BE2C (cell line): ENCODE measurements at regions not wholly inside any gene's neighbourhood (a gene's known extent, or its start where the extent isn't known, plus 50 kb on each side); places are given as distances from the start of the nearest gene placed in this dataset.

Experiments used
- DNase-seq: peaks from one replicate; pipeline ENCODE4 v3.0.0-alpha.2; 2020
- H3K27me3 ChIP-seq: fragments of 250-450 bp; sonication (Bioruptor Pico); 2 replicates; pipeline ENCODE4 v1.5.1; 2020; ENCODE audit warnings: mild to moderate bottlenecking
- H3K36me3 ChIP-seq: fragments of 250-450 bp; sonication (Bioruptor Pico); 2 replicates; pipeline ENCODE4 v1.5.1; 2020; ENCODE audit warnings: mild to moderate bottlenecking
- H3K4me1 ChIP-seq: fragments of 250-450 bp; sonication (Bioruptor Pico); 2 replicates; pipeline ENCODE4 v1.5.1; 2020
- H3K4me3 ChIP-seq: 2 replicates; pipeline ENCODE4 v1.5.1; 2011; ENCODE audit warnings: low read depth, low read length
- H3K9me3 ChIP-seq: fragments of 250-450 bp; sonication (Bioruptor Pico); 2 replicates; pipeline ENCODE4 v1.5.1; 2020
- TF ChIP-seq, protein P1 (sequence below): IDR thresholded peaks from 2 replicates; pipeline ENCODE4 v1.5.1; 2012; ENCODE audit warnings: mild to moderate bottlenecking, low read depth, low read length

GRCh38 chr1:4561205-4561604 lies 93.2 kb upstream of the AJAP1 start:
- Histone ChIP-seq H3K4me1 (no peaks in the 10 kb centered on the region), H3K4me3 (no peak overlapping the region), H3K36me3 (no peaks in the 10 kb centered on the region), H3K27me3 (no peaks in the 10 kb centered on the region), H3K9me3 (no peaks in the 10 kb centered on the region)
- DNase-seq = no peak
- TF ChIP-seq, protein P1, sequence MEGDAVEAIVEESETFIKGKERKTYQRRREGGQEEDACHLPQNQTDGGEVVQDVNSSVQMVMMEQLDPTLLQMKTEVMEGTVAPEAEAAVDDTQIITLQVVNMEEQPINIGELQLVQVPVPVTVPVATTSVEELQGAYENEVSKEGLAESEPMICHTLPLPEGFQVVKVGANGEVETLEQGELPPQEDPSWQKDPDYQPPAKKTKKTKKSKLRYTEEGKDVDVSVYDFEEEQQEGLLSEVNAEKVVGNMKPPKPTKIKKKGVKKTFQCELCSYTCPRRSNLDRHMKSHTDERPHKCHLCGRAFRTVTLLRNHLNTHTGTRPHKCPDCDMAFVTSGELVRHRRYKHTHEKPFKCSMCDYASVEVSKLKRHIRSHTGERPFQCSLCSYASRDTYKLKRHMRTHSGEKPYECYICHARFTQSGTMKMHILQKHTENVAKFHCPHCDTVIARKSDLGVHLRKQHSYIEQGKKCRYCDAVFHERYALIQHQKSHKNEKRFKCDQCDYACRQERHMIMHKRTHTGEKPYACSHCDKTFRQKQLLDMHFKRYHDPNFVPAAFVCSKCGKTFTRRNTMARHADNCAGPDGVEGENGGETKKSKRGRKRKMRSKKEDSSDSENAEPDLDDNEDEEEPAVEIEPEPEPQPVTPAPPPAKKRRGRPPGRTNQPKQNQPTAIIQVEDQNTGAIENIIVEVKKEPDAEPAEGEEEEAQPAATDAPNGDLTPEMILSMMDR = no peak

- Histone ChIP-seq H3K4me1 (no peaks in the 10 kb centered on the region), H3K4me3 (no peak overlapping the region), H3K27me3 (no peaks in the 10 kb centered on the region), H3K9me3 (no peaks in the 10 kb centered on the region), H3K36me3 (no peaks in the 10 kb centered on the region)
- DNase-seq = no peak
- TF ChIP-seq, protein P1 = no peak
Measured at GRCh38 chr1:4562321-4562720, 92.1 kb upstream of the AJAP1 start.

DNA sequence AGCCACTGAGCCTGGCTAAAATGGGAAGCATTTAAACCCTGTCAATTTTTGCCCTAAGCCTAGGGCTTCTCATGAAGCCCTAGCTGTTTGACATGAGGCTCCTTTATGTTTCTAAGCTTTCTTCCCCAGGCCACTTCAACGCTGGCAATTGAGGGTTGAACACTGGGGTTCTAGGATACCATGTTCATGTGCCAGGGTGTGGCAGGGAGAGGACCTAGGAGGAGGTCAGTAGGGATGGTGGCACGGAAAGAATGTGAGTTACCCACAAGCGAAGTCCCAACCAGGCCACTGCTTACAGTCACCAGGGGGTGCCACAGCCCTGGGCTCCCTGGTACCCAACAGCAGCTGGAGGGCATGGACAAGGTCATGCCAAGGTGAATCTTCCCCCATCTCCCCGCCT lies 90.8 kb upstream of the AJAP1 start:
- Histone ChIP-seq H3K27me3 (no peaks in the 10 kb centered on the region), H3K36me3 (no peaks in the 10 kb centered on the region), H3K4me1 (no peaks in the 10 kb centered on the region), H3K4me3 (no peak overlapping the region), H3K9me3 (no peaks in the 10 kb centered on the region)
- DNase-seq = no peak
- TF ChIP-seq, protein P1 = no peak

GRCh38 chr1:4564051-4564450 lies 90.4 kb upstream of the AJAP1 start:
- Histone ChIP-seq H3K36me3 (no peaks in the 10 kb centered on the region), H3K4me3 (no peak overlapping the region), H3K9me3 (no peaks in the 10 kb centered on the region), H3K27me3 (no peaks in the 10 kb centered on the region), H3K4me1 (no peaks in the 10 kb centered on the region)
- no peak for DNase-seq
- TF ChIP-seq, protein P1 = no peak

DNA sequence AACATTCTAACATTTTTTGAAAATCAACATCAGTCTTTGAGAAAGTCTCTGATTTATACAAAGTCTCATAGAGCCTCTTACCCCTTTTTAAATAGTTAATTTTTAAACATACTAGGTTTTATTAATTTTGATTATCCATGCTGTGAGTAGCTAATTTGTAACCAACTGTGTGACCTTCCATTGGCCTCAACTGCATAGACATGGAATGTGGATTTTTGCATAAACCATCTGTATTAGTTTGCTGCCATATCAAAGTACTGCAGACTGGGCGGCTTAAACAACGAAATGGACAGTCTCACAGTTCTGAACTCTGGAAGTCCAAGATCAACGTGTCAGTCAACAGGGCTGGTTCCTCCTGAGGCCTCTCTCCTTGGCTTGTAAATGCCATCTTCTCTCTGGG lies 89.2 kb upstream of the AJAP1 start:
- no peaks in the 10 kb centered on the region for H3K9me3 ChIP-seq
- H3K27me3 ChIP-seq = no peaks in the 10 kb centered on the region
- TF ChIP-seq, protein P1 = no peak
- H3K4me3 ChIP-seq = no peak overlapping the region
- DNase-seq = no peak
- no peaks in the 10 kb centered on the region for H3K4me1 ChIP-seq
- no peaks in the 10 kb centered on the region for H3K36me3 ChIP-seq

- Histone ChIP-seq H3K36me3 (no peaks in the 10 kb centered on the region), H3K9me3 (no peaks in the 10 kb centered on the region), H3K4me1 (no peaks in the 10 kb centered on the region), H3K27me3 (no peaks in the 10 kb centered on the region), H3K4me3 (no peak overlapping the region)
- TF ChIP-seq, protein P1 = no peak
- DNase-seq = no peak
Measured at GRCh38 chr1:4565801-4566449, 88.5 kb upstream of the AJAP1 start.
